ENCODE measurements at regions not wholly inside any gene's neighbourhood (a gene's known extent, or its start where the extent isn't known, plus 50 kb on each side); places are given as distances from the start of the nearest gene placed in this dataset.

DNA sequence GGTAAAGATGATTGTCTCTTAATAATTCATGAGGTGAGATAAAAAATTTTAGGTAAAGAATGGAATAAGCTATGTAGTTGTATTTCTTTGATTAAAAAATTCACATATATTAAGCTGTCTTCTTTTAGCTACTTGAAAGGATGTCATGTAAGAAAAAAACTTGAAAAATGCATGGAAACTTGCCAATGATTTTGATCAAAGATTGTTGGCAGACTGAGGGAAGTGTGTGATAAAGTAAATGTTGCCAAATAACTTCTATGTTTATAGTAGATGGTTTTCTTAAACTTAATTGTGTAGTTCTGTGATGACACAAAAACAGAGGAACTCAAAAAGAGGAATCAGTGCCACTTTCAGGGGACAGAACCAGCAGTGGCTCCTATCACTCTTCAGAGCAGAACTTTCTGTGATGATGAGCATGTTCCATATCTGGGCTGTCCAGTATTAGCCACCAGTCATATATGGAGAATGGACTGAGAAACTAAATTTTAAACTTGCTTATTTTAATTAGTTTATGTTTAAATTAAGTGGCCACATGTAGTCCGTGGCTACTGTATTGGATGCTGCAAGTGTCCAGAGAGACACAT lies 51.9 kb upstream of the SLC38A11 start:
- H3K36me3 ChIP-seq (ENCODE audit: insufficient read depth, low read length), result no peaks in the 10 kb centered on the region
- no peaks in the 10 kb centered on the region for H3K27me3 ChIP-seq (ENCODE audit: insufficient read depth, low read length)
- no peaks in the 10 kb centered on the region for H3K9me3 ChIP-seq (ENCODE audit: low read length)
- no peak overlapping the region for H2AFZ ChIP-seq (ENCODE audit: low read depth, low read length)
- no peak overlapping the region for H3K4me3 ChIP-seq (ENCODE audit: low read length)
- H3K4me1 ChIP-seq (ENCODE audit: insufficient read depth, low read length), result no peaks in the 10 kb centered on the region
